ENCODE measurements at regions not wholly inside any gene's neighbourhood (a gene's known extent, or its start where the extent isn't known, plus 50 kb on each side); places are given as distances from the start of the nearest gene placed in this dataset.

DNA sequence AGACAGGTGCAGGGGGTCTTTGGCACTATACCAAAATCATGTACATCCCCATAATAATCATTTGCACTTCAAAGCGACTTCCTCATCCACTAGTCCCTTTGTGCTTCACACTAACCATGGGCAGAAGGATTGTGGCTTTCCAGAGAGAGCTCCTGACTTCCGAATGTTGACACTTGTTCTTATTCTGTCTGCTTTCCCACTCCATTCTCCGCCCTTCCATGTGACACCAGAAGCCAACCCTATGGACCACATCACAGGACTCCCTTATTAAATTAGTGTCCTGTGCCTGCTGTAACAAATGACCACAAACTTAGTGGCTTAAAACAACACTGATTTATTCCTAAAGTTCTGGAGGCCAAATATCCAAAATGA lies 91.6 kb downstream of the CMC2 start:
- no peak overlapping the region for H3K27ac Mint-ChIP-seq
- CTCF ChIA-PET: interaction anchor here (1.0 kb wide), 1 partner anchor 9 kb away, joined by 3 read pairs; no protein-coding TSS in a partner anchor
- peaks cover 19% of the 10 kb centered on the region for H3K4me1 Mint-ChIP-seq
- POLR2A ChIA-PET: no interaction called here
- H3K36me3 Mint-ChIP-seq: 0 out of 2 replicates have a peak, but pooled peaks cover 3% of the 10 kb centered on the region
- H3K27me3 Mint-ChIP-seq (ENCODE audit: low read depth): no peaks in the 10 kb centered on the region; the same call in 1 of the 2 replicates
- DNase-seq (ENCODE audit: low spot score): no peak
- no peak for TF ChIP-seq E2F1 (CRISPR knock-in tag; IDR thresholded peaks at IDR 0.05)
- TF ChIP-seq HMGXB4 (CRISPR knock-in tag; IDR thresholded peaks at IDR 0.05): no peak
- TF ChIP-seq, protein P1, sequence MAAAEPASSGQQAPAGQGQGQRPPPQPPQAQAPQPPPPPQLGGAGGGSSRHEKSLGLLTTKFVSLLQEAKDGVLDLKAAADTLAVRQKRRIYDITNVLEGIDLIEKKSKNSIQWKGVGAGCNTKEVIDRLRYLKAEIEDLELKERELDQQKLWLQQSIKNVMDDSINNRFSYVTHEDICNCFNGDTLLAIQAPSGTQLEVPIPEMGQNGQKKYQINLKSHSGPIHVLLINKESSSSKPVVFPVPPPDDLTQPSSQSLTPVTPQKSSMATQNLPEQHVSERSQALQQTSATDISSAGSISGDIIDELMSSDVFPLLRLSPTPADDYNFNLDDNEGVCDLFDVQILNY (CRISPR knock-in tag; IDR thresholded peaks at IDR 0.05): no peak
- no peak for TF ChIP-seq AFF4 (CRISPR knock-in tag; IDR thresholded peaks at IDR 0.05; ENCODE audit: borderline replicate concordance)
- TF ChIP-seq TP53 (CRISPR knock-in tag; IDR thresholded peaks at IDR 0.05): no peak
- no peak for TF ChIP-seq CREB1 (CRISPR knock-in tag; IDR thresholded peaks at IDR 0.05)
- no peak for TF ChIP-seq ZNF396 (CRISPR knock-in tag; IDR thresholded peaks at IDR 0.05; ENCODE audit: borderline replicate concordance)
- no peak for TF ChIP-seq ZNF416 (CRISPR knock-in tag; IDR thresholded peaks at IDR 0.05)
- TF ChIP-seq, protein P2, sequence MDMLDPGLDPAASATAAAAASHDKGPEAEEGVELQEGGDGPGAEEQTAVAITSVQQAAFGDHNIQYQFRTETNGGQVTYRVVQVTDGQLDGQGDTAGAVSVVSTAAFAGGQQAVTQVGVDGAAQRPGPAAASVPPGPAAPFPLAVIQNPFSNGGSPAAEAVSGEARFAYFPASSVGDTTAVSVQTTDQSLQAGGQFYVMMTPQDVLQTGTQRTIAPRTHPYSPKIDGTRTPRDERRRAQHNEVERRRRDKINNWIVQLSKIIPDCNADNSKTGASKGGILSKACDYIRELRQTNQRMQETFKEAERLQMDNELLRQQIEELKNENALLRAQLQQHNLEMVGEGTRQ (CRISPR knock-in tag; IDR thresholded peaks at IDR 0.05): no peak
- TF ChIP-seq, protein P3, sequence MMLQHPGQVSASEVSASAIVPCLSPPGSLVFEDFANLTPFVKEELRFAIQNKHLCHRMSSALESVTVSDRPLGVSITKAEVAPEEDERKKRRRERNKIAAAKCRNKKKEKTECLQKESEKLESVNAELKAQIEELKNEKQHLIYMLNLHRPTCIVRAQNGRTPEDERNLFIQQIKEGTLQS (CRISPR knock-in tag; conservative IDR thresholded peaks at IDR 0.05): no peak
- no peak for TF ChIP-seq FOXJ3 (CRISPR knock-in tag; IDR thresholded peaks at IDR 0.05; ENCODE audit: borderline replicate concordance)
- TF ChIP-seq ZNF219 (CRISPR knock-in tag; IDR thresholded peaks at IDR 0.05; ENCODE audit: borderline replicate concordance): no peak
- no peak for TF ChIP-seq SP1 (CRISPR knock-in tag; conservative IDR thresholded peaks at IDR 0.05)
- TF ChIP-seq ZMAT4 (CRISPR knock-in tag; IDR thresholded peaks at IDR 0.05): no peak
- no peak for TF ChIP-seq MAX (CRISPR knock-in tag; IDR thresholded peaks at IDR 0.05)
- TF ChIP-seq TEAD4 (CRISPR knock-in tag; IDR thresholded peaks at IDR 0.05): no peak
- no peak for TF ChIP-seq ARID4B (CRISPR knock-in tag; IDR thresholded peaks at IDR 0.05; ENCODE audit: borderline replicate concordance)
- peaks cover 33% of the 10 kb centered on the region for H3K9me3 Mint-ChIP-seq
- no peak for ATAC-seq
- no peak overlapping the region for H3K4me3 Mint-ChIP-seq

Measured in WTC11 (cell line).